ENCODE measurements at regions not wholly inside any gene's neighbourhood (a gene's known extent, or its start where the extent isn't known, plus 50 kb on each side); places are given as distances from the start of the nearest gene placed in this dataset.

- TF ChIP-seq MXI1 (IDR thresholded peaks at IDR 0.05; ENCODE audit: low read depth, low read length) = no peak
Measured at GRCh38 chr5:61822584-61822983, 483.4 kb upstream of the KIF2A start (continued).

- no peak for DNase-seq
- no peaks in the 10 kb centered on the region for H3K9me3 ChIP-seq
- no peak for TF ChIP-seq ELF1 (IDR thresholded peaks at IDR 0.05)
- no peak for TF ChIP-seq USF1 (IDR thresholded peaks at IDR 0.05; ENCODE audit: borderline replicate concordance, low read depth)
- TF ChIP-seq GABPA (IDR thresholded peaks at IDR 0.05; ENCODE audit: low read depth) = no peak
- no peak for TF ChIP-seq SIN3A (IDR thresholded peaks at IDR 0.05; ENCODE audit: borderline replicate concordance, low read depth, low read length)
- TF ChIP-seq USF2 (IDR thresholded peaks at IDR 0.05; ENCODE audit: borderline replicate concordance, low read depth, low read length) = no peak
- no peak for TF ChIP-seq MXI1 (IDR thresholded peaks at IDR 0.05; ENCODE audit: low read depth, low read length)
- TF ChIP-seq EP300 (IDR thresholded peaks at IDR 0.05; ENCODE audit: borderline replicate concordance in 1 of 2, low read depth in 1 of 2, low read length in 1 of 2) = no peak
- no peak for TF ChIP-seq ZBTB33 (IDR thresholded peaks at IDR 0.05; ENCODE audit: borderline replicate concordance, low read depth)
- TF ChIP-seq REST (IDR thresholded peaks at IDR 0.05; ENCODE audit: low read depth, low read length) = no peak
- no peak for TF ChIP-seq POLR2AphosphoS5 (IDR thresholded peaks at IDR 0.05; ENCODE audit: low read depth, low read length)
- no peak for TF ChIP-seq RAD21 (IDR thresholded peaks at IDR 0.05; ENCODE audit: low read length)
- TF ChIP-seq FOXJ3 (CRISPR knock-in tag; IDR thresholded peaks at IDR 0.05) = no peak
- TF ChIP-seq RCOR1 (IDR thresholded peaks at IDR 0.05; ENCODE audit: low read length) = no peak
- no peak for TF ChIP-seq GATA2 (CRISPR knock-in tag; IDR thresholded peaks at IDR 0.05)
- TF ChIP-seq JUND (IDR thresholded peaks at IDR 0.05) = no peak
- TF ChIP-seq SMC3 (IDR thresholded peaks at IDR 0.05; ENCODE audit: low read depth, low read length) = no peak
- TF ChIP-seq CTCF (IDR thresholded peaks at IDR 0.05) = no peak
- no peak for TF ChIP-seq NRF1 (IDR thresholded peaks at IDR 0.05; ENCODE audit: low read depth, low read length)
- TF ChIP-seq EZH2phosphoT487 (IDR thresholded peaks at IDR 0.05; ENCODE audit: borderline replicate concordance, low read depth) = no peak
- H3K4me2 ChIP-seq = no peak overlapping the region
- no peak overlapping the region for H3K27ac ChIP-seq (ENCODE audit: low read depth in 2 of 2, low read length in 1 of 2)
- H3K4me1 ChIP-seq (ENCODE audit: control insufficient read depth in 1 of 2, insufficient read depth in 2 of 2, low read depth in 1 of 2, low read length in 1 of 2) = peaks cover 0 to 2% of the 10 kb centered on the region in 2 experiments; a peak in 1 of 4 replicates
- no peak overlapping the region for H3K9ac ChIP-seq
- no peaks in the 10 kb centered on the region for H3F3A ChIP-seq (replicated peaks; ENCODE audit: insufficient read depth)
- no peaks in the 10 kb centered on the region for H4K20me1 ChIP-seq (ENCODE audit: insufficient read depth)
- H3K9me2 ChIP-seq = no peaks in the 10 kb centered on the region
- POLR2A ChIA-PET = no interaction called here
- H3K79me2 ChIP-seq (ENCODE audit: insufficient read depth) = no peaks in the 10 kb centered on the region
- no peak overlapping the region for H2AFZ ChIP-seq (ENCODE audit: low read depth)
- 69% methylated on average over 10 of the region's 10 CpGs for WGBS (ENCODE audit: low lambda C conversion rate)
- no peak overlapping the region for H3K4me3 ChIP-seq (ENCODE audit: low read depth in 2 of 2, low read length in 1 of 2)
- CTCF ChIA-PET = interaction anchor here (0.9 to 1.2 kb wide), 2 partner anchors 11 to 54 kb away, joined by 3 read pairs; no protein-coding TSS in a partner anchor
- H3K36me3 ChIP-seq (replicated peaks in 1 of 2; ENCODE audit: control insufficient read depth in 1 of 2, insufficient read depth in 2 of 2, low read length in 1 of 2) = no peaks in the 10 kb centered on the region
- H3K27me3 ChIP-seq (ENCODE audit: insufficient read depth) = no peaks in the 10 kb centered on the region; the same call in 1 of the 2 replicates
Measured at GRCh38 chr5:61823065-61823464, 482.9 kb upstream of the KIF2A start.
